ENCODE measurements at regions not wholly inside any gene's neighbourhood (a gene's known extent, or its start where the extent isn't known, plus 50 kb on each side); places are given as distances from the start of the nearest gene placed in this dataset.

DNA sequence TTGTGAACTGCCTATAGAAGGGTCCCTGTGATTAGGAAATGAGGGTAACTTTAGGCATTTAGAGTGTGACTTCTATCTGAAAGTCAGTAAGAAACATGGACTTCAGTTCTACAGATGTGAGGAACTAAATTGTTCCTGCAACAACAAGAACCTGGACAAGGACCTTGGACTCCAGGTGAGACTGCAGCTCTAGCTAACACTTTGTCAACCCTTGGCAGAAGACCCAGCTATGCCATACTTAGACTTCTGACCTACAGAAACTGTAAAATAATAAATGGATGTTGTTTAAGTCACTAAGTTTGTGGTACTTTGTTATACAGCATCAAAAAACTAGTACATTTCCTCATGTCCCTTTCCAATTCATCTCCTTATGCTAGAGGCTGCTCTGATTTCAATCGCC, 580.8 kb downstream of the IQCM start:
- TF ChIP-seq EZH2phosphoT487 (IDR thresholded peaks at IDR 0.05; ENCODE audit: borderline replicate concordance, low read length), result no peak
- TF ChIP-seq, protein P1, sequence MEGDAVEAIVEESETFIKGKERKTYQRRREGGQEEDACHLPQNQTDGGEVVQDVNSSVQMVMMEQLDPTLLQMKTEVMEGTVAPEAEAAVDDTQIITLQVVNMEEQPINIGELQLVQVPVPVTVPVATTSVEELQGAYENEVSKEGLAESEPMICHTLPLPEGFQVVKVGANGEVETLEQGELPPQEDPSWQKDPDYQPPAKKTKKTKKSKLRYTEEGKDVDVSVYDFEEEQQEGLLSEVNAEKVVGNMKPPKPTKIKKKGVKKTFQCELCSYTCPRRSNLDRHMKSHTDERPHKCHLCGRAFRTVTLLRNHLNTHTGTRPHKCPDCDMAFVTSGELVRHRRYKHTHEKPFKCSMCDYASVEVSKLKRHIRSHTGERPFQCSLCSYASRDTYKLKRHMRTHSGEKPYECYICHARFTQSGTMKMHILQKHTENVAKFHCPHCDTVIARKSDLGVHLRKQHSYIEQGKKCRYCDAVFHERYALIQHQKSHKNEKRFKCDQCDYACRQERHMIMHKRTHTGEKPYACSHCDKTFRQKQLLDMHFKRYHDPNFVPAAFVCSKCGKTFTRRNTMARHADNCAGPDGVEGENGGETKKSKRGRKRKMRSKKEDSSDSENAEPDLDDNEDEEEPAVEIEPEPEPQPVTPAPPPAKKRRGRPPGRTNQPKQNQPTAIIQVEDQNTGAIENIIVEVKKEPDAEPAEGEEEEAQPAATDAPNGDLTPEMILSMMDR (IDR thresholded peaks at IDR 0.05; ENCODE audit: low read depth, low read length, poor library complexity, severe bottlenecking), result no peak
